ENCODE measurements at regions not wholly inside any gene's neighbourhood (a gene's known extent, or its start where the extent isn't known, plus 50 kb on each side); places are given as distances from the start of the nearest gene placed in this dataset.
"Not testable (repeated sequence)": the region's sequence is repeated elsewhere in the genome, so short reads cannot be mapped to it uniquely, and the experiment has no call there.

DNA sequence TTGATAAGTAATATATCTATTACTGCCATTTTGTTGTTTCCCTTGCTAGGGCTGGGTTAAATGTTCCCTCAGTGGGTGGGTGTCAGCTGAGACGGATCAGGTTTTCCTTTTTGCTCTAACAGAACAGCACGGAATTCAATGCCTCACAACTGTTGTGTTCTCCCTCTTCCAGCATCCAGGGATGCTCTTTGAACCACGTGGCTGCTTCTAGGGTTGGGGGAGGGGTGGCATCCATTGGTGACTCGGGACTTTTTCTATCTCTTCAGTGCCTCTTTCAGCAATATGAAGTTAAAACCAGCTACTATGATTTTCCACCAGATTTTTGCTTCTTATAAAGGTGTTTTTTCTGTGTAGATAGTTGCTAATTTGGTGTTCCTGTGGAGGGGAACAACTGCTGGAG lies 884.9 kb upstream of the FOXG1 start:
- Histone ChIP-seq H3K4me3 (ENCODE audit: low read depth, low read length) (no peak overlapping the region), H3K36me3 (ENCODE audit: control insufficient read depth, insufficient read depth, low read length) (no peaks in the 10 kb centered on the region), H3K27me3 (ENCODE audit: control insufficient read depth, insufficient read depth, low read length) (no peaks in the 10 kb centered on the region)
- DNase-seq (ENCODE audit: low read depth) (no peak), FAIRE-seq (no peak)
- TF ChIP-seq, protein P1, sequence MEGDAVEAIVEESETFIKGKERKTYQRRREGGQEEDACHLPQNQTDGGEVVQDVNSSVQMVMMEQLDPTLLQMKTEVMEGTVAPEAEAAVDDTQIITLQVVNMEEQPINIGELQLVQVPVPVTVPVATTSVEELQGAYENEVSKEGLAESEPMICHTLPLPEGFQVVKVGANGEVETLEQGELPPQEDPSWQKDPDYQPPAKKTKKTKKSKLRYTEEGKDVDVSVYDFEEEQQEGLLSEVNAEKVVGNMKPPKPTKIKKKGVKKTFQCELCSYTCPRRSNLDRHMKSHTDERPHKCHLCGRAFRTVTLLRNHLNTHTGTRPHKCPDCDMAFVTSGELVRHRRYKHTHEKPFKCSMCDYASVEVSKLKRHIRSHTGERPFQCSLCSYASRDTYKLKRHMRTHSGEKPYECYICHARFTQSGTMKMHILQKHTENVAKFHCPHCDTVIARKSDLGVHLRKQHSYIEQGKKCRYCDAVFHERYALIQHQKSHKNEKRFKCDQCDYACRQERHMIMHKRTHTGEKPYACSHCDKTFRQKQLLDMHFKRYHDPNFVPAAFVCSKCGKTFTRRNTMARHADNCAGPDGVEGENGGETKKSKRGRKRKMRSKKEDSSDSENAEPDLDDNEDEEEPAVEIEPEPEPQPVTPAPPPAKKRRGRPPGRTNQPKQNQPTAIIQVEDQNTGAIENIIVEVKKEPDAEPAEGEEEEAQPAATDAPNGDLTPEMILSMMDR (IDR thresholded peaks at IDR 0.05; ENCODE audit: insufficient read depth, low read length, severe bottlenecking) = no peak

DNA sequence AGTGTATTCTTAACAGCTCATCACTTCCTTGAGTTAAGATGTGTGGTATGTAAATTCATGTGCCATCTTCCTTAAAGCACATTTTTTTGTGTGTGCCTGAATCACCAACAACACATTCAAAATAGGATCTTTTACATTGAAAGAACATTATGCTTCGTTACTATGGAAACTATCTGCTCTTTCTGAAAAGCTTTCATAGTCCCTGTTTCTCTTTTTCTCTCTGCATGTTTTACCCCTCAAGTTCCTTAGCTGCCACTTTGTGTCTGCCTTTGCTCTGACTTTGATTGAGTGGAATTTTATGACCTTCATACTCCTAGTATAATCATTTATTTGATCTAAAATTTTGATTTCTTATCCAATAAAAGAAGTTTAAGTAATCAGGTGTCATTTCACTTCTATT lies 880.3 kb upstream of the FOXG1 start:
- no peak for FAIRE-seq
- no peak overlapping the region for H3K4me3 ChIP-seq (ENCODE audit: low read depth, low read length)
- DNase-seq (ENCODE audit: low read depth) = no peak
- H3K27me3 ChIP-seq (ENCODE audit: control insufficient read depth, insufficient read depth, low read length) = no peaks in the 10 kb centered on the region
- TF ChIP-seq, protein P1 (IDR thresholded peaks at IDR 0.05; ENCODE audit: insufficient read depth, low read length, severe bottlenecking) = no peak
- H3K36me3 ChIP-seq (ENCODE audit: control insufficient read depth, insufficient read depth, low read length) = no peaks in the 10 kb centered on the region

DNA sequence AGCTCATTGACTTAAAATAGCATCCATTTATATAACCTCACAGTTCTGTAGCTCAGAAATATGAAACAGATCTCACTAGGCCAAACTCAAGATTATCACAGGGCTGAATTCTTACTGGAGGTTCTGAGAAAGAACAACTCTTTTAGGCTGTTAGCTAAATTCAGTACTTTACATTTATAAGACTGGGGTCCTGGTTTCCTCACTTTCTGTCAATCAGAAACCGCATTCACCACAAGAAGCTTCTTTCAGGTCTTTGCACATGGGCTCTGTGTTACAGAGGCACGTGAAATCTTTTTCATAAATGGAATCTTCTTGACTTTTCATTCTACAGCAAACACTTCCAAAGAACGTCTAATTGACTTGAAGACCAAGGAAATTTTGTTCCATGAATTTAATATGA lies 876.3 kb upstream of the FOXG1 start:
- DNase-seq (ENCODE audit: low read depth) = no peak
- H3K27me3 ChIP-seq (ENCODE audit: control insufficient read depth, insufficient read depth, low read length) = no peaks in the 10 kb centered on the region
- no peak for FAIRE-seq
- H3K36me3 ChIP-seq (ENCODE audit: control insufficient read depth, insufficient read depth, low read length) = no peaks in the 10 kb centered on the region
- TF ChIP-seq, protein P1 (IDR thresholded peaks at IDR 0.05; ENCODE audit: insufficient read depth, low read length, severe bottlenecking) = no peak
- no peak overlapping the region for H3K4me3 ChIP-seq (ENCODE audit: low read depth, low read length)

DNA sequence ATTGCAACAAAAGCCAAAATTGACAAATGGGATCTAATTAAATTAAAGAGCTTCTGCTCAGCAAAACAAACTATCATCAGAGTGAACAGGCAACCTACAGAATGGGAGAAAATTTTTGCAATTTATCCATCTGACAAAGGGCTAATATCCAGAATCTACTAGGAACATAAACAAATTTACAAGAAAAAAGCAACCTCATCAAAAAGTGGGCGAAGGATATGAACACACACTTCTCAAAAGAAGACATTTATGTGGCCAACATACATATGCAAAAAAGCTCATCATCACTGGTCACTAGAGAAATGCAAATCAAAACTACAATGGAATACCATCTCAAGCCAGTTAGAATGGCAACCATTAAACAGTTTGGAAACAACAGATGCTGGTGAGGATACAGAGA lies 858.1 kb upstream of the FOXG1 start:
- not testable (repeated sequence) for H3K27me3 ChIP-seq (ENCODE audit: control insufficient read depth, insufficient read depth, low read length); FAIRE-seq; H3K4me3 ChIP-seq (ENCODE audit: low read depth, low read length); H3K36me3 ChIP-seq (ENCODE audit: control insufficient read depth, insufficient read depth, low read length); DNase-seq (ENCODE audit: low read depth)

DNA sequence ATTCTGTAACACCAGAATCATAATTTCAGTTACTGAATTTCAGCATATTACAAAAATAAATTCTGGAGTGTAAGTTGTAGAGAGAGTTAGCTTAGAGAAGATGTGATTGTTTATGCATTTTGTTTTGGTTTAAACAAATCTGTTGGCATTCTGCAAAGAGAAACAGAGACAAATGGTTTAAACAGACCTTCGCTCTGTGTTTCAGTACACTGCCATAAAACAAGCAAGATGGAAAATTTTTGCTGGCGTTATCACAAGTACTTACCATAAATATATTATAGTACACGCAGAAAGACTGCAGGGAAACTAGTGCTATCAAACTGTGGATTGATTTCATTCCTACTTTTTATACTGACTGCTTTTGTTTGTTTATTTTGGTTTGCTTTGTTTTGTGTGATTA lies 850.3 kb upstream of the FOXG1 start:
- FAIRE-seq (no peak), DNase-seq (ENCODE audit: low read depth) (no peak)
- no peaks in the 10 kb centered on the region for H3K36me3 ChIP-seq (ENCODE audit: control insufficient read depth, insufficient read depth, low read length)
- H3K27me3 ChIP-seq (ENCODE audit: control insufficient read depth, insufficient read depth, low read length) = no peaks in the 10 kb centered on the region
- no peak overlapping the region for H3K4me3 ChIP-seq (ENCODE audit: low read depth, low read length)
- TF ChIP-seq, protein P1 (IDR thresholded peaks at IDR 0.05; ENCODE audit: insufficient read depth, low read length, severe bottlenecking) = no peak

DNA sequence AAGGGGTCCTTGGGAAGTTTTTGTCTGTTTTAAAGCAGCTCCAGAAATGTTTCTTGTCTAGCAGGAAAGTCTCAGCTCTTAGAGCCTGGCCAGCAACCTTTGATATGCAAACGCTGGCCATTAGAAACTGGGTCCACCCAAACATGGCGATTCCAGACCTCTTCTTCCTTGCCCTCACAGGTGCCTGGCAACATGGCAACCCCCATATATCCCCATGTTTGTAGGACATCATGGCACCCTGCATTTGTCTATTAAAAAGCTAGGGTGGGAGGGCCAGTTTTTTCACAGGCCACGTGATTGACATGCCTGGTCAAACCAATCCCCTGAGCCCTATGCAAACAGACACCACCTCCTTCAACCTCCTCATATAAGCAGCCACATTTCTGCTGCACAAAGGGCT lies 848.7 kb upstream of the FOXG1 start:
- DNase-seq (ENCODE audit: low read depth) (no peak), FAIRE-seq (no peak)
- H3K27me3 ChIP-seq (ENCODE audit: control insufficient read depth, insufficient read depth, low read length) = no peaks in the 10 kb centered on the region
- no peaks in the 10 kb centered on the region for H3K36me3 ChIP-seq (ENCODE audit: control insufficient read depth, insufficient read depth, low read length)
- no peak overlapping the region for H3K4me3 ChIP-seq (ENCODE audit: low read depth, low read length)
- TF ChIP-seq, protein P1 (IDR thresholded peaks at IDR 0.05; ENCODE audit: insufficient read depth, low read length, severe bottlenecking) = no peak

Measured in bronchial epithelial cell (primary cell).